H1 (cell line): ENCODE measurements at regions not wholly inside any gene's neighbourhood (a gene's known extent, or its start where the extent isn't known, plus 50 kb on each side); places are given as distances from the start of the nearest gene placed in this dataset.

Source experiments
- SP1 ChIP-seq: IDR thresholded peaks from 2 replicates; pipeline ENCODE4 v1.6.1; 2011; ENCODE audit warnings: low read depth, low read length
- TF ChIP-seq, protein P1 (sequence below), 3 experiments: IDR thresholded peaks; 1 replicate in 2 of 3; 2 replicates in 1 of 3; pipeline versions ENCODE4 v1.5.1 to v1.6.1; 2011; ENCODE audit warnings: low read length in 3 of 3, mild to moderate bottlenecking in 3 of 3, inconsistent platforms in 2 of 3, low read depth in 1 of 3, moderate library complexity in 1 of 3; ENCODE audit not compliant: insufficient read depth in 1 of 3; ENCODE audit errors: control extremely low read depth in 1 of 3

GRCh38 chr2:4965556-4966320 is 726.4 kb upstream of the SOX11 start (continued):
- TF ChIP-seq, protein P1, sequence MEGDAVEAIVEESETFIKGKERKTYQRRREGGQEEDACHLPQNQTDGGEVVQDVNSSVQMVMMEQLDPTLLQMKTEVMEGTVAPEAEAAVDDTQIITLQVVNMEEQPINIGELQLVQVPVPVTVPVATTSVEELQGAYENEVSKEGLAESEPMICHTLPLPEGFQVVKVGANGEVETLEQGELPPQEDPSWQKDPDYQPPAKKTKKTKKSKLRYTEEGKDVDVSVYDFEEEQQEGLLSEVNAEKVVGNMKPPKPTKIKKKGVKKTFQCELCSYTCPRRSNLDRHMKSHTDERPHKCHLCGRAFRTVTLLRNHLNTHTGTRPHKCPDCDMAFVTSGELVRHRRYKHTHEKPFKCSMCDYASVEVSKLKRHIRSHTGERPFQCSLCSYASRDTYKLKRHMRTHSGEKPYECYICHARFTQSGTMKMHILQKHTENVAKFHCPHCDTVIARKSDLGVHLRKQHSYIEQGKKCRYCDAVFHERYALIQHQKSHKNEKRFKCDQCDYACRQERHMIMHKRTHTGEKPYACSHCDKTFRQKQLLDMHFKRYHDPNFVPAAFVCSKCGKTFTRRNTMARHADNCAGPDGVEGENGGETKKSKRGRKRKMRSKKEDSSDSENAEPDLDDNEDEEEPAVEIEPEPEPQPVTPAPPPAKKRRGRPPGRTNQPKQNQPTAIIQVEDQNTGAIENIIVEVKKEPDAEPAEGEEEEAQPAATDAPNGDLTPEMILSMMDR (IDR thresholded peaks at IDR 0.05; ENCODE audit: control extremely low read depth in 1 of 3, insufficient read depth in 1 of 3, low read depth in 1 of 3, low read length in 3 of 3), result no peak
- TF ChIP-seq SP1, result no peak
